ENCODE measurements at regions not wholly inside any gene's neighbourhood (a gene's known extent, or its start where the extent isn't known, plus 50 kb on each side); places are given as distances from the start of the nearest gene placed in this dataset.

GRCh38 chr6:170035901-170036304 is 255.0 kb downstream of the DLL1 start:
- Mint-ChIP-seq H3K27me3 (ENCODE audit: low read depth in 2 of 2) (peaks cover 0 to 4% of the 10 kb centered on the region in 2 donors), H3K9me3 (peaks cover 0 to 3% of the 10 kb centered on the region in 2 donors), H3K27ac (no peak overlapping the region), H3K36me3 (no peaks in the 10 kb centered on the region), H3K4me3 (no peak overlapping the region), H3K4me1 (peaks cover 0 to 10% of the 10 kb centered on the region in 2 donors)
- no peaks in the 10 kb centered on the region for H3K27me3 ChIP-seq (ENCODE audit: control insufficient read depth, insufficient read depth, low read length)
- no peak for TF ChIP-seq CTCF (IDR thresholded peaks at IDR 0.05)
- DNase-seq (peak in 1 of 2 donors; percentile 11), ATAC-seq (no peak)
- no peak overlapping the region for H3K4me3 ChIP-seq (ENCODE audit: low read length)
- H3K27ac ChIP-seq (ENCODE audit: low read length): no peak overlapping the region
- H3K4me1 ChIP-seq (ENCODE audit: control insufficient read depth, insufficient read depth, low read length): no peaks in the 10 kb centered on the region
- H3K9me3 ChIP-seq (ENCODE audit: control insufficient read depth, insufficient read depth, low read length): peaks cover 8% of the 10 kb centered on the region
- intact Hi-C loops (cut with micrococcal nuclease): no loop called here
- whole genome bisulfite sequencing (ENCODE audit: insufficient coverage): 93% methylated on average over 4 of the region's 4 CpGs
- H3K36me3 ChIP-seq (ENCODE audit: control insufficient read depth, insufficient read depth, low read length): no peaks in the 10 kb centered on the region

GRCh38 chr6:170035044-170035443 is 255.8 kb downstream of the DLL1 start:
- Histone ChIP-seq H3K4me3 (ENCODE audit: low read length) (no peak overlapping the region), H3K27ac (ENCODE audit: low read length) (no peak overlapping the region), H3K4me1 (ENCODE audit: control insufficient read depth, insufficient read depth, low read length) (no peaks in the 10 kb centered on the region), H3K36me3 (ENCODE audit: control insufficient read depth, insufficient read depth, low read length) (no peaks in the 10 kb centered on the region), H3K9me3 (ENCODE audit: control insufficient read depth, insufficient read depth, low read length) (peaks cover 8% of the 10 kb centered on the region), H3K27me3 (ENCODE audit: control insufficient read depth, insufficient read depth, low read length) (no peaks in the 10 kb centered on the region)
- no peak overlapping the region for H3K4me3 Mint-ChIP-seq
- no peak overlapping the region for H3K27ac Mint-ChIP-seq
- no peak for ATAC-seq
- H3K4me1 Mint-ChIP-seq: peaks cover 0 to 10% of the 10 kb centered on the region in 2 donors
- H3K27me3 Mint-ChIP-seq (ENCODE audit: low read depth in 2 of 2): peaks cover 0 to 4% of the 10 kb centered on the region in 2 donors
- no peak for DNase-seq
- TF ChIP-seq CTCF (IDR thresholded peaks at IDR 0.05): no peak
- no peaks in the 10 kb centered on the region for H3K36me3 Mint-ChIP-seq
- intact Hi-C loops (cut with micrococcal nuclease): no loop called here
- WGBS (ENCODE audit: insufficient coverage): 86% methylated on average over 2 of the region's 3 CpGs
- peaks cover 0 to 3% of the 10 kb centered on the region in 2 donors for H3K9me3 Mint-ChIP-seq

- peaks cover 0 to 4% of the 10 kb centered on the region in 2 donors for H3K27me3 Mint-ChIP-seq (ENCODE audit: low read depth in 2 of 2)
- Histone ChIP-seq H3K4me3 (ENCODE audit: low read length) (no peak overlapping the region), H3K9me3 (ENCODE audit: control insufficient read depth, insufficient read depth, low read length) (peaks cover 8% of the 10 kb centered on the region), H3K27ac (ENCODE audit: low read length) (no peak overlapping the region), H3K27me3 (ENCODE audit: control insufficient read depth, insufficient read depth, low read length) (no peaks in the 10 kb centered on the region), H3K4me1 (ENCODE audit: control insufficient read depth, insufficient read depth, low read length) (no peaks in the 10 kb centered on the region), H3K36me3 (ENCODE audit: control insufficient read depth, insufficient read depth, low read length) (no peaks in the 10 kb centered on the region)
- H3K4me1 Mint-ChIP-seq: peaks cover 0 to 10% of the 10 kb centered on the region in 2 donors
- H3K27ac Mint-ChIP-seq: no peak overlapping the region
- intact Hi-C loops (cut with micrococcal nuclease): no loop called here
- TF ChIP-seq CTCF (IDR thresholded peaks at IDR 0.05): no peak
- H3K4me3 Mint-ChIP-seq: no peak overlapping the region
- ATAC-seq (no peak), DNase-seq (no peak)
- peaks cover 0 to 3% of the 10 kb centered on the region in 2 donors for H3K9me3 Mint-ChIP-seq
- no peaks in the 10 kb centered on the region for H3K36me3 Mint-ChIP-seq
- WGBS (ENCODE audit: insufficient coverage): 88% methylated on average over 12 of the region's 12 CpGs
Measured at GRCh38 chr6:170034294-170034693, 256.6 kb downstream of the DLL1 start.

GRCh38 chr6:170033666-170034065 is 257.2 kb downstream of the DLL1 start:
- Mint-ChIP-seq H3K27me3 (ENCODE audit: low read depth in 2 of 2) (peaks cover 0 to 4% of the 10 kb centered on the region in 2 donors), H3K9me3 (peaks cover 0 to 3% of the 10 kb centered on the region in 2 donors), H3K4me3 (no peak overlapping the region), H3K4me1 (peaks cover 0 to 10% of the 10 kb centered on the region in 2 donors), H3K36me3 (no peaks in the 10 kb centered on the region), H3K27ac (no peak overlapping the region)
- intact Hi-C loops (cut with micrococcal nuclease): no loop called here
- Histone ChIP-seq H3K4me1 (ENCODE audit: control insufficient read depth, insufficient read depth, low read length) (no peaks in the 10 kb centered on the region), H3K9me3 (ENCODE audit: control insufficient read depth, insufficient read depth, low read length) (peaks cover 8% of the 10 kb centered on the region), H3K27ac (ENCODE audit: low read length) (no peak overlapping the region), H3K4me3 (ENCODE audit: low read length) (no peak overlapping the region), H3K36me3 (ENCODE audit: control insufficient read depth, insufficient read depth, low read length) (no peaks in the 10 kb centered on the region), H3K27me3 (ENCODE audit: control insufficient read depth, insufficient read depth, low read length) (no peaks in the 10 kb centered on the region)
- no peak for ATAC-seq
- 89% methylated on average over 4 of the region's 4 CpGs for WGBS (ENCODE audit: insufficient coverage)
- DNase-seq: peak in 1 of 2 donors; percentile 7
- TF ChIP-seq CTCF (IDR thresholded peaks at IDR 0.05): no peak

All from natural killer cell (primary cell).